WTC11 (cell line): ENCODE measurements at regions not wholly inside any gene's neighbourhood (a gene's known extent, or its start where the extent isn't known, plus 50 kb on each side); places are given as distances from the start of the nearest gene placed in this dataset.

Source experiments
- ATAC-seq: fragments of 200-7000 bp; cut with Tn5 transposase; 2 replicates; pipeline ENCODE4 v1.10.0; 2021; ENCODE audit warnings: mild to moderate bottlenecking, moderate library complexity
- CTCF ChIA-PET: fragments of 300-600 bp; sonication (Branson Sonifier 250); formaldehyde crosslinking; loops from one replicate; lab custom pipeline; 2021; ENCODE audit warnings: antibody characterized with exemption; lab: Charles Lee
- POLR2A ChIA-PET: fragments of 350-600 bp; sonication (Branson Sonifier 250); formaldehyde crosslinking; loops from one replicate; lab custom pipeline; 2021; ENCODE audit warnings: antibody characterized with exemption; lab: Charles Lee
- DNase-seq: peaks from one replicate; pipeline ENCODE4 v3.0.0; 2021; ENCODE audit warnings: low spot score
- H3K27ac Mint-ChIP-seq: 2 replicates; pipeline ENCODE4 v1.8.0; 2021; ENCODE audit warnings: mixed read lengths
- H3K27me3 Mint-ChIP-seq: 2 replicates; pipeline ENCODE4 v1.8.0; 2021; ENCODE audit warnings: low read depth, mild to moderate bottlenecking, moderate library complexity, mixed read lengths
- H3K36me3 Mint-ChIP-seq: 2 replicates; pipeline ENCODE4 v1.8.0; 2021; ENCODE audit warnings: mixed read lengths
- H3K4me1 Mint-ChIP-seq: 2 replicates; pipeline ENCODE4 v1.8.0; 2022; ENCODE audit warnings: mixed read lengths
- H3K4me3 Mint-ChIP-seq: 2 replicates; pipeline ENCODE4 v1.8.0; 2021; ENCODE audit warnings: mild to moderate bottlenecking, moderate library complexity, mixed read lengths
- H3K9me3 Mint-ChIP-seq: 2 replicates; pipeline ENCODE4 v1.8.0; 2021; ENCODE audit warnings: mixed read lengths
- ATF1 ChIP-seq: sonication (generic); formaldehyde crosslinking; IDR thresholded peaks from 2 replicates; pipeline ENCODE4 v1.8.1; 2023; ENCODE audit warnings: mild to moderate bottlenecking, moderate library complexity, missing genetic modification reagents
- CTCF ChIP-seq: fragments of 200-600 bp; IDR thresholded peaks from 2 replicates; pipeline ENCODE4 v1.8.0; 2022; ENCODE audit warnings: antibody characterized with exemption
- MXD4 ChIP-seq: fragments of 250-450 bp; sonication (Bioruptor Pico); IDR thresholded peaks from 2 replicates; pipeline ENCODE4 v1.8.0; 2021; ENCODE audit warnings: mild to moderate bottlenecking, moderate library complexity, borderline replicate concordance
- PRDM15 ChIP-seq: sonication (generic); formaldehyde crosslinking; IDR thresholded peaks from 2 replicates; pipeline ENCODE4 v1.8.0; 2022; ENCODE audit warnings: missing genetic modification reagents
- RELA ChIP-seq: sonication (generic); formaldehyde crosslinking; IDR thresholded peaks from 2 replicates; pipeline ENCODE4 v1.8.1; 2022; ENCODE audit warnings: missing genetic modification reagents, mild to moderate bottlenecking, borderline replicate concordance
- SOX15 ChIP-seq: fragments of 250-450 bp; sonication (Bioruptor Pico); IDR thresholded peaks from 2 replicates; pipeline ENCODE4 v1.9.0; 2021; ENCODE audit warnings: mild to moderate bottlenecking
- STAT6 ChIP-seq: sonication (generic); formaldehyde crosslinking; conservative IDR thresholded peaks from 2 replicates; pipeline ENCODE4 v1.8.1; 2023; ENCODE audit warnings: mild to moderate bottlenecking, low read depth, missing genetic modification reagents, moderate library complexity
- TCF7 ChIP-seq: sonication (generic); formaldehyde crosslinking; IDR thresholded peaks from 2 replicates; pipeline ENCODE4 v1.8.0; 2022; ENCODE audit warnings: mild to moderate bottlenecking, low read depth, missing genetic modification reagents, moderate library complexity
- ZNF425 ChIP-seq: fragments of 250-450 bp; sonication (Bioruptor Pico); conservative IDR thresholded peaks from 2 replicates; pipeline ENCODE4 v1.9.0; 2021; ENCODE audit warnings: mild to moderate bottlenecking
- ZNF671 ChIP-seq: fragments of 250-450 bp; sonication (Bioruptor Pico); IDR thresholded peaks from 2 replicates; pipeline ENCODE4 v1.8.0; 2021; ENCODE audit warnings: mild to moderate bottlenecking
- TF ChIP-seq, protein P1 (sequence below): sonication (generic); formaldehyde crosslinking; IDR thresholded peaks from 2 replicates; pipeline ENCODE4 v1.8.1; 2023; ENCODE audit warnings: mild to moderate bottlenecking, missing genetic modification reagents, moderate library complexity
- TF ChIP-seq, protein P2 (sequence below): sonication (generic); formaldehyde crosslinking; IDR thresholded peaks from 2 replicates; pipeline ENCODE4 v1.8.1; 2023; ENCODE audit warnings: mild to moderate bottlenecking, missing genetic modification reagents

GRCh38 chr2:145875016-145875415 lies 1355.1 kb upstream of the ZEB2 start:
- ATAC-seq, result no peak
- H3K4me1 Mint-ChIP-seq, result peaks cover under 1% of the 10 kb centered on the region; the same call in 1 of the 2 replicates
- H3K9me3 Mint-ChIP-seq, result peaks cover 5% of the 10 kb centered on the region
- DNase-seq, result no peak
- H3K27me3 Mint-ChIP-seq, result no peaks in the 10 kb centered on the region
- no peaks in the 10 kb centered on the region; the same call in 1 of the 2 replicates for H3K36me3 Mint-ChIP-seq
- POLR2A ChIA-PET, result no interaction called here
- TF ChIP-seq SOX15 (CRISPR knock-in tag) (no peak), PRDM15 (CRISPR knock-in tag) (no peak), ATF1 (CRISPR knock-in tag) (no peak), ZNF671 (no peak), ZNF425 (CRISPR knock-in tag) (no peak), CTCF (no peak), RELA (CRISPR knock-in tag) (no peak), MXD4 (CRISPR knock-in tag) (no peak), TCF7 (no peak)
- TF ChIP-seq, protein P1, sequence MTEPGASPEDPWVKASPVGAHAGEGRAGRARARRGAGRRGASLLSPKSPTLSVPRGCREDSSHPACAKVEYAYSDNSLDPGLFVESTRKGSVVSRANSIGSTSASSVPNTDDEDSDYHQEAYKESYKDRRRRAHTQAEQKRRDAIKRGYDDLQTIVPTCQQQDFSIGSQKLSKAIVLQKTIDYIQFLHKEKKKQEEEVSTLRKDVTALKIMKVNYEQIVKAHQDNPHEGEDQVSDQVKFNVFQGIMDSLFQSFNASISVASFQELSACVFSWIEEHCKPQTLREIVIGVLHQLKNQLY (CRISPR knock-in tag), result no peak
- TF ChIP-seq, all 79 proteins: peak for 0
- CTCF ChIA-PET, result no interaction called here
- Mint-ChIP-seq H3K27ac (no peak overlapping the region), H3K4me3 (no peak overlapping the region)

GRCh38 chr2:145874466-145874865 lies 1354.5 kb upstream of the ZEB2 start:
- Mint-ChIP-seq H3K4me1 (peaks cover 4% of the 10 kb centered on the region), H3K4me3 (no peak overlapping the region), H3K27me3 (no peaks in the 10 kb centered on the region), H3K27ac (no peak overlapping the region), H3K36me3 (no peaks in the 10 kb centered on the region), H3K9me3 (peaks cover 3% of the 10 kb centered on the region; the same call in 1 of the 2 replicates)
- no peak for DNase-seq
- ChIA-PET POLR2A (no interaction called here), CTCF (no interaction called here)
- no peak for TF ChIP-seq STAT6 (CRISPR knock-in tag)
- no peak for ATAC-seq

- ATAC-seq (no peak), DNase-seq (no peak)
- Mint-ChIP-seq H3K9me3 (no peaks in the 10 kb centered on the region), H3K4me1 (peaks cover 32% of the 10 kb centered on the region), H3K4me3 (no peak overlapping the region), H3K27ac (no peak overlapping the region), H3K27me3 (peaks cover 29% of the 10 kb centered on the region), H3K36me3 (no peaks in the 10 kb centered on the region)
- POLR2A ChIA-PET, result no interaction called here
- CTCF ChIA-PET, result no interaction called here
- no peak for TF ChIP-seq PRDM15 (CRISPR knock-in tag)
- TF ChIP-seq, protein P2, sequence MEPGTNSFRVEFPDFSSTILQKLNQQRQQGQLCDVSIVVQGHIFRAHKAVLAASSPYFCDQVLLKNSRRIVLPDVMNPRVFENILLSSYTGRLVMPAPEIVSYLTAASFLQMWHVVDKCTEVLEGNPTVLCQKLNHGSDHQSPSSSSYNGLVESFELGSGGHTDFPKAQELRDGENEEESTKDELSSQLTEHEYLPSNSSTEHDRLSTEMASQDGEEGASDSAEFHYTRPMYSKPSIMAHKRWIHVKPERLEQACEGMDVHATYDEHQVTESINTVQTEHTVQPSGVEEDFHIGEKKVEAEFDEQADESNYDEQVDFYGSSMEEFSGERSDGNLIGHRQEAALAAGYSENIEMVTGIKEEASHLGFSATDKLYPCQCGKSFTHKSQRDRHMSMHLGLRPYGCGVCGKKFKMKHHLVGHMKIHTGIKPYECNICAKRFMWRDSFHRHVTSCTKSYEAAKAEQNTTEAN (CRISPR knock-in tag), result no peak
Measured at GRCh38 chr2:145864501-145864900, 1344.6 kb upstream of the ZEB2 start.
